HG03025 (cell line): ENCODE measurements at regions not wholly inside any gene's neighbourhood (a gene's known extent, or its start where the extent isn't known, plus 50 kb on each side); places are given as distances from the start of the nearest gene placed in this dataset.

Experiments used
- ATAC-seq: cut with Tn5 transposase; IDR thresholded peaks from one replicate; pipeline ENCODE4 v1.9.1; 2021; ENCODE audit warnings: mild to moderate bottlenecking, moderate library complexity; ENCODE audit not compliant: unreplicated experiment, low FRiP score

GRCh38 chrX:15930585-15930984 is 76.0 kb upstream of the AP1S2 start:
- no peak for ATAC-seq

GRCh38 chrX:15929194-15929593 is 74.6 kb upstream of the AP1S2 start:
- no peak for ATAC-seq

- ATAC-seq, result no peak
Observed at GRCh38 chrX:15926622-15927021, 72.0 kb upstream of the AP1S2 start.

- no peak for ATAC-seq
Observed at GRCh38 chrX:15918003-15918402, 63.4 kb upstream of the AP1S2 start.

- no peak for ATAC-seq
Observed at GRCh38 chrX:15916704-15917084, 62.1 kb upstream of the AP1S2 start.

- no peak for ATAC-seq
Observed at GRCh38 chrX:15915959-15916703, 61.5 kb upstream of the AP1S2 start.

GRCh38 chrX:15914486-15914885 is 59.9 kb upstream of the AP1S2 start:
- no peak for ATAC-seq

- no peak for ATAC-seq
Observed at GRCh38 chrX:15913146-15913545, 58.5 kb upstream of the AP1S2 start.

GRCh38 chrX:15911734-15912550 is 57.3 kb upstream of the AP1S2 start:
- ATAC-seq, result no peak

- ATAC-seq, result no peak
Observed at GRCh38 chrX:15909605-15910004, 55.0 kb upstream of the AP1S2 start.

GRCh38 chrX:15908603-15909290 is 54.1 kb upstream of the AP1S2 start:
- no peak for ATAC-seq

GRCh38 chrX:15906041-15906943 is 51.7 kb upstream of the AP1S2 start:
- ATAC-seq, result no peak
